HuH-7.5 (cell line): ENCODE measurements at regions not wholly inside any gene's neighbourhood (a gene's known extent, or its start where the extent isn't known, plus 50 kb on each side); places are given as distances from the start of the nearest gene placed in this dataset.

ENCODE experiments used
- DNase-seq: peaks from one replicate; pipeline ENCODE4 v3.0.0; 2011; ENCODE audit warnings: low spot score

- no peak for DNase-seq
Measured at GRCh38 chr6:146903451-146903850, 300.8 kb upstream of the STXBP5 start.

DNA sequence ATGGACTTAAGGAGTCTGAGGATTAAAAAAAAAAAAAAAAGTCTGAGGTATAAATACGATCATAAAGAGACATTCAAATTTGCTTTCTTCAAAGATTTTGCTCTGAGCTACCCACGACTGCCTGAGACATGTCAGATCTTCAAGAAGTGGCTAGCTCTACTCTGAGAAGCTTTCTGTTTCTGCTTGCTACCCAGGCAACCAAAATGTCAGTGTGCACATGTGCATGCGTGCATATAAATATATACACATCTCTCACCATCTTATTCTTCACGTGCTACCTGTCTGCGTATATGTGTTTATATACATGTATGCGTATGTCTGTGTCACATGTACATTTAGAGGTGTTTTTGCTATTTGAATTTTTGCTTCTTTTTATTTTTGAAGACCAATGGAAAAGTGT, 299.6 kb upstream of the STXBP5 start:
- no peak for DNase-seq

- no peak for DNase-seq
Measured at GRCh38 chr6:146905181-146905704, 299.0 kb upstream of the STXBP5 start.

GRCh38 chr6:146908786-146909185, 295.4 kb upstream of the STXBP5 start:
- DNase-seq, result no peak

- DNase-seq, result no peak
Measured at GRCh38 chr6:146909376-146909775, 294.8 kb upstream of the STXBP5 start.

DNA sequence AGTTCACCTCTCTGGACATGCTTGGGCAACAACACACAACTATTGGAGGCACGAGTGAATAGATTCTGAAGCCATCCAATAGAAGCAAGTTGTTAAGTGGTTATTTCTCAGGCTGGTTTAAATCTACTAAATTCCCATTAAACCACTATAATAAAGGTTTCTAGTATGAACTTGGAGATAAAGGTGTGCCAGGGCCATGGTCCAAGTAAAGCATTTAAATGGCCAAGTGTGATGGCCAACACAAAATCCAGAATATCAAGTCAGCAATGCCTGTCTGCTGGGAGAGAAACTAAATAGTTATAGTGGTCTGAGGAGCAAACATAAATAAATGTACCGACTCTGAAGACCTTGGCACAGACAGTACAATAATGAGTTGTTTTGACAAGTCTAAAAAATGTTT, 294.3 kb upstream of the STXBP5 start:
- DNase-seq, result no peak

DNA sequence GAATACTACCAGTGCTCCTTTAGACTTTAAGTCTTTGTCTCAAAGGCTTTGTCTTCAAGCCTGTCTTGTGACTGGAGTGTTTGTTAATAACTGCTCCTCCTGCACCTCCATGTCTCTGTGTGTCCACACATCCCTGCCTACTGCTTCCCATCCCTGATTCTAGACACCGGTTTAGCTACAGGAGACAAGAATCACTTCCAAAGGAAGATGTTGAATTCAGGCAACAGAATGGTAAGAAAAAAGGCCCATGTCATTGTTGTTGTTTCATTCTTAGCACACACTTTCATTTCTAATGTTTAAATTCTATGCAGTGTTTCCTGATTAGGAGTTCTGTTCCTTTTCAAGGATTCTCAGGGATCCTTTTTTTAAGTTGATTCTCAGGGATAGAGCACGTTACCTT, 293.6 kb upstream of the STXBP5 start:
- DNase-seq, result no peak

DNA sequence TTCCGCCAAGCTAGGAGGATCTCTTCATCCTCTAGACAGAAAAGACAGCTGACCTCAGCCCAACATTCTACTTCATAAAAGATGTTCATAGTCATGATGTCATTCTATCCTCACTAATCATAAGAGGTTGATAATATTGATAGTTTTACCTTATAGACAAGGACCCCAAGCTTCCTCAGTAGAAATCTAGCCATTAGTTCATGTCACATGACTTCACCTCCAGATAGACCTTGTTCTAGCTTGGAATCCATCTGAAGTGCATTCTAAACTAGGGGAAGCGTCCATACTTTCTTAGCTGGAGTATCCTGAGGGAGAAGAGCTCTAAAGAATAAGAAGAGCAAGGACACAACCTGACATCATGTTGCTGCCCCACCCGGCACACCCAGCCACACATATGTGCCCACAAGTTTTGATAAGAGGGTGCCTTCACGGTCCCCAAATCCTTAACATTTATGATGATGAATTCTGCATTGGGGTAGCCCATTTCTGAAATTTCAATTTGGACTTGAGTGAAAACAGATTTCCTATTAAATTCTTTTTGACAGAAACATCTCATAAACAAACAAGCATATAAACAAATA, 292.5 kb upstream of the STXBP5 start:
- no peak for DNase-seq

DNA sequence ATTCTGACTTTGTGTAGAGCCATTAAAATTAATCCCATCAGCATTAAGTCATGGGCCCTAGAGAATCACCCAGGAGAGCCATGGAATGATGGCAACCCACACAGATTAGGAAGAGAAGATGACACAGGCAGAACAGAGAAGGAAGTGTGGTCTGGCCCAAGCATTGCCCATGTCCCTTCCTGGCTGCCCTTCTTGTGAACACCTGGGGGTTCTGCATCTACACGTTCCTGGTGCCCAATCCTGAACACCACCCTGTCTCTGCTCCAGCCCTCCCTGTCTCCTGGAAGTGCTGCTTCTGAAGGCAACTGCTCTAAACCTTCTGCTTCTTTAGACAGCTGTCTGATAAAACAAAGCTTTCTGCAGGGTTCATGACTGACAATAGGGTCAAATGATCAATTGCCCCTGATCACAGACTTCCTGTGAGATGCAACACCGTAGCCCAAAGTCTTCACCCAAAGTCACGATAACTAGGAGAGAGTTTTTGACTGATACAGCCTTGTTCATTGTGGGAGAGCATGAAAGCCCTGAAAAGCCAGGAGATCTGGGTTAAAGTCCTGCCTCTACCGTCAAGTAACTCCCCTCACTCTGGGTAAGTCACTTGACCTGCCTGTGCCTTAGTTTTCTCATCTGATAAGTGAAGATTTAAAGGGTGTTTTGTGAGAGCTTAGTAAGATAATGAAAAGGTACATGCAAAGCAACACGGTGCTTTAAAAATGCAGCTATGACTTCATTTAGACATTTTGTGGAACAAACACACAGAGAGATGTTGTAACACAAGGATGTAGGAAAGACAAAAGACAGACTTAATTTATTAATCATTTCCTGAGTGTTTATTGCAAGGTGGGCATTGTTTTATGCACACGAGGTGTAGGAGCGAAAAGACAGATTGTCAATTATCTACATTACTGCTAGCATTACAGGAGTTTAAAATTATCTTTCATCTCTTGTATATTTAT, 291.2 kb upstream of the STXBP5 start:
- no peak for DNase-seq

GRCh38 chr6:146913842-146914488, 290.3 kb upstream of the STXBP5 start:
- DNase-seq, result no peak

DNA sequence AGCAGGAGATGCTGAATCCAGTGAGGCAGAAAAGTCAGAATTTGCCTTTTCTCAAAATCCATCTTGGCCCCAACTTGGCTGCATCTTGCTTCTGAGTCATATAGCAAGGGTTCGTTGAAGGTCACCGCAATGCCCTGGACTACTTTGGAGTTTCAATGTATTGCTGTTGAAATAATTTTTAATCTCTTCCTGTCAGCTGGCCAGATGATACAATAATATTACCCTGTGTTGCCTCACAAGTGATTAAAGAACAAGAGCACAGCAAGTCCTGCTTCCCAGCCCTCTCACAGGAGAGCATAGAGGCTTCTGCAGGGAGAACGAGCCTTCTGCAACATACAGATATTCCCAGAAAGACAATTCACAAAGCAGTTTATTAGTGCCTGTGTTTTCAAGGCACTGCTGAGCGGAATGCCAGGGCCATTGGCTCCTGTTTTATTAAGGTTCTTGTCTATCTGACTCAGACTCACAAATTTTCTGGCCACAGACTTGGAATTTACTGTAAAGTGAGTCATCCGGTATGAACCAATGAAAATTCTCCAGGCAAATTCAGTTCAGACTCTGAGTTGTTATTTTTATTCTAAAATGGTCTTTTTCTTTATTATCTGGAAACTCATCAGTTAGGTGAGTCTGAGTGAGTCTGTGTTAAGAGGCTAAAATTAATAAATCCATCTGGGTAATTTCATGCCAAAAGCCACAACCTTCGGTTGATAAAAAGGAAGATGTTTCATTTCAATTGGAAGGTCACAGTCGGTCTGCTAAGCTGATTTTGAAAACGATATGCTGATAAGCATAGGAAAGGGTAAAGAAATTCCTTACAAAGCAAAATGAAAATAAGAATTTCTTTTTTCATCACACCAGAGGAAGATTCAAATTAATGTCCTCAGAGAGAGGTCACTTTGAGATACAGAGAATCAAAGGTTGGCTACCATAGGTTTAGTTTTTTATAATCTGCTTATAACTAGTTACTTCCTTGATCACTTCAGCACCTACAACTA, 289.4 kb upstream of the STXBP5 start:
- no peak for DNase-seq

- no peak for DNase-seq
Measured at GRCh38 chr6:146915671-146916127, 288.5 kb upstream of the STXBP5 start.

DNA sequence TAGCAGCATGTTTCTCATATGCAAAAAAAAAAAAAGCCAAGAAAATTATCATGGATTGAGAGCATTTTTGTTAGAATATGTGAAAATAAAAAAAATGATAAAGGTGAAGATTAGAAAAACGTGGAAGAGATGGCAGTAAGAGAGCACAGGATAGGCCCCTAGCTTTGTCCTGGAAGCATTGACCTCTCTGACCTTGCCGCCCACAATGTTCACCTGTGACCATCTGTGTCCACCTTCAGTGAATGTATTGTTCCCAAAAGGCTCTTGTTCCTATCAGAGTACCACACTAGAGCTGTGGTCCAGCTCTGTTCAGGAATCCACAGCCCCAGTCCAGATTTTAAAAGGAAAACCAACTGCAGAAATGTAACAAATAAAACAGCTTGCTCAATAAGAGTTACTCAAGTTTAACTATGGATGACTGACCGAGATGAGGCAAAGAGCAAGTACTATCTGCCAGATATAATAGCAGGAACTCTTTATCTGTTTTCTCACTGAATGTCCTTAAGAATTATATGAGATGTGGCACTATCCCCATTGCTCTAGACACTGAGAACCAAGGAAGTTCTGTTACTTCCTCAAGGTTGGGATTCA, 287.7 kb upstream of the STXBP5 start:
- DNase-seq, result no peak

GRCh38 chr6:146917182-146917581, 287.0 kb upstream of the STXBP5 start:
- DNase-seq, result no peak

GRCh38 chr6:146917979-146918378, 286.2 kb upstream of the STXBP5 start:
- DNase-seq, result no peak

GRCh38 chr6:146919017-146919416, 285.2 kb upstream of the STXBP5 start:
- DNase-seq, result no peak

GRCh38 chr6:146923205-146923833, 280.9 kb upstream of the STXBP5 start:
- DNase-seq, result no peak

DNA sequence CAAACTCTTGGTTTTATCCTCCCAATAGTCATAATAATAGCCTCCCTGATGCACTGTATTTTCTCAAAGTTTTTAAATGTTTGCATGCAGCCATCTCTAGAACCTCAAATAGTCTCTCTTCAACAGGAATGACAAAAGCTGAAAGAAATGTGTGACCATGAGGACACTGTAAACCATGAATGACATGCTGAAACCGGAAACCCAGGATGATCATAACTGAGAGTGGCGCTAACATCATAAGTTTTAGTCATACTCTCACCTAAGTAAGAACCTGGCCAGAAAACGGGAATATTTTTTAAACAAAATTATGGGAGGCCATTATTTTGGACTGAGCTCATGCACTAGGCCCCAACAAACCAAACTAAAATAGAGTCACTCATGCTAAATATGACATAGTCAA, 278.4 kb upstream of the STXBP5 start:
- no peak for DNase-seq

DNA sequence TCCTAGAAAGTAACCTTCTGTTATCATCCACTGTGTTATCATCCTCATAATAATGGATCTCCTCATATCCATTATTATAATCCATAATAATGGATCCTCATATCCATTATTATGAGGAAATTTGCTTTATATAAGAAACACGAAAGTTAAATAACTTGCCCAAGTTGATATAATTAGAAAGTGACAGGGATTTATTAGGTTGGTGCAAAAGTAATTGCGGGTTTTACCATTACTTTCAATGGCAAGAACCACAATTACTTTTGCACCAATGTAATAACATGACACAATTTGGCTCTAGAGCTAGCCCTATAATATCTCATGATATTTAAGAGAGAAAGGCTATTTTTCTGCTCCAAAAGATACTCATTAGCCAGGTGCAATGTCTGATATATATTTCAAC, 275.7 kb upstream of the STXBP5 start:
- no peak for DNase-seq

DNA sequence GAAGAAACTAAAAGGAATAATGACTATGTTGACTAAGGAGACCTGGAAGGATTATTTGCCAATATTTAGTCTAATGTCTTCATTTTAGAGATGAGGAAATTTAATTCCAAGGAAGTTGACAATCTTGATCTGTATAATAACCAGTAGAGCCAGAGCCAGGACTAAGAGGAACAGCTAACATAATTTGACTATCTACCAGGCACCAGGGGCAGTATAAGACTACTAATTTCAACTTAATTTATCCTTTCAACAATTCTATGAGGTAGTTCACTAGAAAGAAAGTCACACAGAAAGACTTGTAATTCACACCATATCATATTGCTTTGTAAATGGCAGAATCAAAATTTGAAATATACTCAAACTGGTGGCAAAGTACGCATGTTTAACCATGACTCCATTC, 273.0 kb upstream of the STXBP5 start:
- DNase-seq, result no peak

DNA sequence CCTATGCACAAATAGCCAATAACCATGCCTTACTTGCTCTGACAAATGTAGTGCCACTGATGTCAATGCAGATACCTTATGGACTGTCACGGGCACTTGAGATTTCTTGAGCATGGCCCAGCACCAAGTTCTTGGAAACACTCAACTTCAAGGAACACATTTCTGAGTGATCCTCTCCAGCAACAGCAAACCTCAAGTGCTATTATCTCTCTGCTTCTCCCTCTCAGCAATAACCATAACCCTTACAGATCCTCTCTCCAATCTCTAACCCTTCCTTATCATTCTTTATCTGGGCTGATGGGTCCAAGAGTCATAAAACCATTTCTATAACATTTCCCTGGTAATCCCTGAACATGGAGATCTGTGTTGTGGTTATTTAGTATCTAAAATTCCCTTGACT, 266.9 kb upstream of the STXBP5 start:
- DNase-seq, result no peak
